ENCODE measurements at regions not wholly inside any gene's neighbourhood (a gene's known extent, or its start where the extent isn't known, plus 50 kb on each side); places are given as distances from the start of the nearest gene placed in this dataset.

DNA sequence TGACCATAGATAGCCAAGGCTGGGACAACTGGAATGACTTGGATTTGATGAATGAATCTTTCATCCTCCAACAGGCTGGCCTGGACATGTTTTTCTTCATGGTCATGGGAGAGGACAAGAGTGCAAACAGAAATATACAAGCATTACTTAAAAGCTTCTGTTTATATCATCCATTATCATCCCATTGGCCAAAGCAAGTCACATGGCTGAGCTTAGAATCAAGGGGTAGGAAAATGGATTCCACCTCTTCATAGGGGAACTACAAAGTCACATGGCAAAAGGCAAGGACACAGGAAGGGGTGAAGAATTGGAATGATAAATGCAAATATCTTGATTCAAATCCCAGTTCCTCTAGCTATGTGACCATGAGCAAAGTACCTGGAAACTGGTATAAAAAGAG, 90.2 kb upstream of the BARHL2 start:
- Histone ChIP-seq H3K23ac (ENCODE audit: low read length) (no peak overlapping the region), H3K9ac (ENCODE audit: low read length) (no peak overlapping the region), H3K79me2 (ENCODE audit: control insufficient read depth, insufficient read depth, low read length, poor library complexity) (no peaks in the 10 kb centered on the region), H4K8ac (ENCODE audit: low read depth, low read length) (no peak overlapping the region), H3K18ac (ENCODE audit: low read length) (no peak overlapping the region), H4K12ac (ENCODE audit: low read depth, low read length) (no peak overlapping the region), H3K4me2 (ENCODE audit: low read length) (no peak overlapping the region), H3K27me3 (ENCODE audit: insufficient read depth, low read length) (no peaks in the 10 kb centered on the region), H3K36me3 (ENCODE audit: control insufficient read depth in 1 of 2, insufficient read depth in 2 of 2, low read length in 2 of 2) (no peaks in the 10 kb centered on the region), H4K91ac (ENCODE audit: low read depth, low read length) (no peak overlapping the region), H3K14ac (ENCODE audit: low read length) (no peak overlapping the region), H3K4me1 (ENCODE audit: control insufficient read depth in 1 of 2, insufficient read depth in 2 of 2, low read length in 2 of 2) (no peaks in the 10 kb centered on the region), H3K9me3 (ENCODE audit: insufficient read depth, low read depth, low read length) (no peaks in the 10 kb centered on the region), H2BK5ac (ENCODE audit: low read depth, low read length, poor library complexity) (no peak overlapping the region), H3K4me3 (ENCODE audit: low read depth, low read length) (no peak overlapping the region), H3K27ac (ENCODE audit: low read depth, low read length) (no peak overlapping the region), H3K4ac (ENCODE audit: low read depth, low read length) (no peak overlapping the region), H2BK12ac (ENCODE audit: low read length) (no peak overlapping the region), H2AK5ac (ENCODE audit: low read length) (no peak overlapping the region), H3K79me1 (ENCODE audit: low read length) (no peaks in the 10 kb centered on the region), H2BK120ac (ENCODE audit: insufficient read depth, low read length, poor library complexity) (no peak overlapping the region), H2AFZ (ENCODE audit: insufficient read depth, low read length, poor library complexity) (no peak overlapping the region)
- no peak for DNase-seq

DNA sequence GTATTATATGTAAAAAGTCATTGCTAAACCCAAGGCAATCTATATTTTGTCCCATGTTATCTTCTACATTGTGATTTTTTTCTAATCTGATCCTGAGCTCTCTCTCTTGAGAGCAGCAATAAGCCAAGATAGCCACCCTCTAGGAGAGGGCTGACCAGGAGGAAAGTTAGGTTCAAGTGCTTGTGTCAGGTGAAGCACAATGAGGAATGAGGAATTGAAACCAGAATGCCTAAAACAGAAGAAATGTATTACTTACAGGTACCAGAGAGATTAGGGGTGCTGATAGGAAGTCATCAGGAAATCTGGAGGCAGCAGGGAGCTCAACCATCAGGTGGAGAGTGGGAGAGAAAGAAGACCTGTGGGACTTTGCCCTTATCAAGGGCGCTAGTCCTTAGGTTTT, 85.5 kb upstream of the BARHL2 start:
- no peaks in the 10 kb centered on the region for H3K4me1 ChIP-seq (ENCODE audit: control insufficient read depth in 1 of 2, insufficient read depth in 2 of 2, low read length in 2 of 2)
- H2BK5ac ChIP-seq (ENCODE audit: low read depth, low read length, poor library complexity): no peak overlapping the region
- no peak overlapping the region for H2AFZ ChIP-seq (ENCODE audit: insufficient read depth, low read length, poor library complexity)
- no peak overlapping the region for H3K14ac ChIP-seq (ENCODE audit: low read length)
- no peak overlapping the region for H4K12ac ChIP-seq (ENCODE audit: low read depth, low read length)
- no peak overlapping the region for H2AK5ac ChIP-seq (ENCODE audit: low read length)
- H3K23ac ChIP-seq (ENCODE audit: low read length): no peak overlapping the region
- no peak overlapping the region for H3K4me3 ChIP-seq (ENCODE audit: low read depth, low read length)
- no peaks in the 10 kb centered on the region for H3K27me3 ChIP-seq (ENCODE audit: insufficient read depth, low read length)
- no peaks in the 10 kb centered on the region for H3K9me3 ChIP-seq (ENCODE audit: insufficient read depth, low read depth, low read length)
- H3K18ac ChIP-seq (ENCODE audit: low read length): no peak overlapping the region
- H3K4ac ChIP-seq (ENCODE audit: low read depth, low read length): no peak overlapping the region
- no peak overlapping the region for H4K8ac ChIP-seq (ENCODE audit: low read depth, low read length)
- no peaks in the 10 kb centered on the region for H3K79me1 ChIP-seq (ENCODE audit: low read length)
- no peak overlapping the region for H2BK12ac ChIP-seq (ENCODE audit: low read length)
- no peak overlapping the region for H3K4me2 ChIP-seq (ENCODE audit: low read length)
- no peak overlapping the region for H2BK120ac ChIP-seq (ENCODE audit: insufficient read depth, low read length, poor library complexity)
- no peak overlapping the region for H3K27ac ChIP-seq (ENCODE audit: low read depth, low read length)
- H3K36me3 ChIP-seq (ENCODE audit: control insufficient read depth in 1 of 2, insufficient read depth in 2 of 2, low read length in 2 of 2): no peaks in the 10 kb centered on the region
- WGBS (ENCODE audit: extremely low coverage, insufficient coverage, insufficient read length): no CpG with 5 or more reads among the region's 1 CpG
- no peak overlapping the region for H4K91ac ChIP-seq (ENCODE audit: low read depth, low read length)
- H3K9ac ChIP-seq (ENCODE audit: low read length): no peak overlapping the region
- no peaks in the 10 kb centered on the region for H3K79me2 ChIP-seq (ENCODE audit: control insufficient read depth, insufficient read depth, low read length, poor library complexity)
- no peak for DNase-seq

DNA sequence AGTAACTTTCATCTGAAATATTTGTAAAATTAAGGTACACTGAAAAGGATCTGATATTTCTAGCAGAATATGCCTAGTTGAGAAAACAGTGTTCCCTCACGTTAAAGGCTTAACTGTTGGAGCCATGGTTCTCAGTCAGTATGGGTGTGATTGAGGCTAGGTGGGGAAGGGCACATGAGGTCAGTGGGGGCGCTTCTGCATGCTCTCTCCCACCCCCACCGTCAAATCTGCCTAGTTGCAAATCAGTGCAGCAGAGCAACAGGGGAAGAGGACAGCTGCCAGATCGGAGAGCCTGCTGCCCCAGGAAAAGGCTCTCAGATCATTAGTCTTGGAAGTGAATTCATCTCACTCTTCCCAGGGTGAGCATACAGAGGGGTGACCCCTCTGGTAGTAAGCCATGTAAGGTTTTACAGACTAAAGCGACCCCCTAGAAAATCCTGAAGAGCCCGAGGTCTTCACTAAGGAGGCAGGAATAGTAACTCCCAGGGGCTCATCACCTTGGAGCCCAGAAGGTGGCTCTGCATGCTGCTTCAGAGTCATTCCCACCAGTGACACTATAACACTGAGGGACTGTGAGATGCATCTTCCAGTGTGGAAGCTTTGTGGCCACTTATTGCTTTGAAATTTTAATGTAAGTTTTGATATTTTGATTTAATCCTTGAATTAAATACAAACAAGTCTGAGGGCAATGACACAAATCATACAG, 83.1 kb upstream of the BARHL2 start:
- Histone ChIP-seq H2AK5ac (ENCODE audit: low read length) (no peak overlapping the region), H3K79me2 (ENCODE audit: control insufficient read depth, insufficient read depth, low read length, poor library complexity) (no peaks in the 10 kb centered on the region), H3K36me3 (ENCODE audit: control insufficient read depth in 1 of 2, insufficient read depth in 2 of 2, low read length in 2 of 2) (no peaks in the 10 kb centered on the region), H4K8ac (ENCODE audit: low read depth, low read length) (no peak overlapping the region), H3K27me3 (ENCODE audit: insufficient read depth, low read length) (no peaks in the 10 kb centered on the region), H3K27ac (ENCODE audit: low read depth, low read length) (no peak overlapping the region), H3K4me1 (ENCODE audit: control insufficient read depth in 1 of 2, insufficient read depth in 2 of 2, low read length in 2 of 2) (no peaks in the 10 kb centered on the region), H2AFZ (ENCODE audit: insufficient read depth, low read length, poor library complexity) (no peak overlapping the region), H2BK5ac (ENCODE audit: low read depth, low read length, poor library complexity) (no peak overlapping the region), H3K23ac (ENCODE audit: low read length) (no peak overlapping the region), H4K91ac (ENCODE audit: low read depth, low read length) (no peak overlapping the region), H3K14ac (ENCODE audit: low read length) (no peak overlapping the region), H4K12ac (ENCODE audit: low read depth, low read length) (no peak overlapping the region), H2BK12ac (ENCODE audit: low read length) (no peak overlapping the region), H3K9me3 (ENCODE audit: insufficient read depth, low read depth, low read length) (no peaks in the 10 kb centered on the region), H3K18ac (ENCODE audit: low read length) (no peak overlapping the region), H3K4me2 (ENCODE audit: low read length) (no peak overlapping the region), H3K4me3 (ENCODE audit: low read depth, low read length) (no peak overlapping the region), H3K79me1 (ENCODE audit: low read length) (no peaks in the 10 kb centered on the region), H2BK120ac (ENCODE audit: insufficient read depth, low read length, poor library complexity) (no peak overlapping the region), H3K9ac (ENCODE audit: low read length) (no peak overlapping the region), H3K4ac (ENCODE audit: low read depth, low read length) (no peak overlapping the region)
- whole genome bisulfite sequencing (ENCODE audit: extremely low coverage, insufficient coverage, insufficient read length): no CpG with 5 or more reads among the region's 6 CpGs
- no peak for DNase-seq

DNA sequence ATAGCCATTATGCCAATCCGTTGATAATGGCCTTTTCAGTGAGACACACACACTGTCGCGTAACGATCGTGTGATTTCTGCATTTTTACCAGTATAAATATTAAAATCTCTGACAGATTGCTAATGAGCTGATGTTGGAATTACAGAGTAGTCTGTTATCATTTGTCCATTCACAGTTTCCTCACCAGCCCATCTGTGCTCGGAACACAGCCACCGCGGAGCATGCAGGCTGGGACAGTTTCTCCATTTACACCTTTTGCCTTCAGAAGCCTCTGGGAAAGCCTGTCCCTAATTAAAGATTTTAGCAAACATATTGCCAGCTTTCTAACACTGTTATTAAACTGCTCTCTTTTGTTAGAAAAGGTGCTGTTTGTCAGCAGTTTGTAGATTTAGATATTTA, 82.2 kb upstream of the BARHL2 start:
- Histone ChIP-seq H2AK5ac (ENCODE audit: low read length) (no peak overlapping the region), H3K23ac (ENCODE audit: low read length) (no peak overlapping the region), H2BK12ac (ENCODE audit: low read length) (no peak overlapping the region), H3K79me1 (ENCODE audit: low read length) (no peaks in the 10 kb centered on the region), H4K8ac (ENCODE audit: low read depth, low read length) (no peak overlapping the region), H3K4me3 (ENCODE audit: low read depth, low read length) (no peak overlapping the region), H2AFZ (ENCODE audit: insufficient read depth, low read length, poor library complexity) (no peak overlapping the region), H3K4me1 (ENCODE audit: control insufficient read depth in 1 of 2, insufficient read depth in 2 of 2, low read length in 2 of 2) (no peaks in the 10 kb centered on the region), H4K12ac (ENCODE audit: low read depth, low read length) (no peak overlapping the region), H3K36me3 (ENCODE audit: control insufficient read depth in 1 of 2, insufficient read depth in 2 of 2, low read length in 2 of 2) (no peaks in the 10 kb centered on the region), H2BK120ac (ENCODE audit: insufficient read depth, low read length, poor library complexity) (no peak overlapping the region), H3K18ac (ENCODE audit: low read length) (no peak overlapping the region), H3K9me3 (ENCODE audit: insufficient read depth, low read depth, low read length) (no peaks in the 10 kb centered on the region), H3K79me2 (ENCODE audit: control insufficient read depth, insufficient read depth, low read length, poor library complexity) (no peaks in the 10 kb centered on the region), H3K4me2 (ENCODE audit: low read length) (no peak overlapping the region), H3K27ac (ENCODE audit: low read depth, low read length) (no peak overlapping the region), H2BK5ac (ENCODE audit: low read depth, low read length, poor library complexity) (no peak overlapping the region), H3K27me3 (ENCODE audit: insufficient read depth, low read length) (no peaks in the 10 kb centered on the region), H4K91ac (ENCODE audit: low read depth, low read length) (no peak overlapping the region), H3K9ac (ENCODE audit: low read length) (no peak overlapping the region), H3K4ac (ENCODE audit: low read depth, low read length) (no peak overlapping the region), H3K14ac (ENCODE audit: low read length) (no peak overlapping the region)
- WGBS (ENCODE audit: extremely low coverage, insufficient coverage, insufficient read length): no CpG with 5 or more reads among the region's 8 CpGs
- no peak for DNase-seq

Data from trophoblast cell (in vitro differentiated cells and primary cell).